Endothelial cell (in vitro differentiated cells): ENCODE measurements at regions not wholly inside any gene's neighbourhood (a gene's known extent, or its start where the extent isn't known, plus 50 kb on each side); places are given as distances from the start of the nearest gene placed in this dataset.

Source experiments
- DNase-seq: peaks from one replicate; pipeline ENCODE4 v3.0.0; 2021; ENCODE audit warnings: low spot score
- H3K27ac Mint-ChIP-seq: one replicate; pipeline ENCODE4 v1.8.0; 2021; ENCODE audit warnings: mixed read lengths, inconsistent platforms; ENCODE audit not compliant: unreplicated experiment
- H3K27me3 Mint-ChIP-seq: one replicate; pipeline ENCODE4 v1.8.0; 2021; ENCODE audit warnings: mild to moderate bottlenecking, moderate library complexity, mixed read lengths, inconsistent platforms; ENCODE audit not compliant: unreplicated experiment
- H3K36me3 Mint-ChIP-seq: one replicate; pipeline ENCODE4 v1.8.0; 2021; ENCODE audit warnings: mild to moderate bottlenecking, low read depth, mixed read lengths, inconsistent platforms; ENCODE audit not compliant: unreplicated experiment
- H3K4me1 Mint-ChIP-seq: one replicate; pipeline ENCODE4 v1.8.0; 2021; ENCODE audit warnings: mild to moderate bottlenecking, mixed read lengths, inconsistent platforms; ENCODE audit not compliant: unreplicated experiment
- H3K4me3 Mint-ChIP-seq: one replicate; pipeline ENCODE4 v1.8.0; 2021; ENCODE audit warnings: mild to moderate bottlenecking, mixed read lengths, inconsistent platforms; ENCODE audit not compliant: unreplicated experiment
- H3K9me3 Mint-ChIP-seq: one replicate; pipeline ENCODE4 v1.8.0; 2021; ENCODE audit warnings: mixed read lengths, inconsistent platforms; ENCODE audit not compliant: unreplicated experiment
- TF ChIP-seq, protein P1 (sequence below): fragments of 200-600 bp; sonication (generic); IDR thresholded peaks from one replicate; pipeline ENCODE4 v1.5.0; 2021; ENCODE audit warnings: antibody characterized with exemption; ENCODE audit not compliant: unreplicated experiment

DNA sequence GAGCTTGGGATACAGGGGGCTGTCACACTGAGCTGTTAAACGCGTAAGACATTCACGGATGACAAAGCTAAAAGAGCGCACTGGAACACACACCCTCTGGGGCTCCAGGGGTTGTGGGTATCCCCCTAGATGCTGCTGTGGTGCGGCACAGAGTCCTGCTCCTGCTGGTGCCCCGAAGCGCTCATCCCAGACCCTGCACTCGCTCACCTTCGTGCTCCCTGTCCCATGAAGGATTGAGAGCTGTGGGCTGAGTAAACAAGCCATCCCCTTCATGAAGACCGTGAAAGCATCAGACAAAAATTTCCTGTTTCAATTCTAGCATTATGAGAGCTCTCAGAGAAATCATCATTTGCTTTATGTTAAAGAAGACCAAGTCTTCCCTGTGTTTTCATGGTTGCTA, 463.5 kb upstream of the ADGRL2 start:
- Mint-ChIP-seq H3K27me3 (no peaks in the 10 kb centered on the region), H3K4me1 (no peaks in the 10 kb centered on the region), H3K27ac (no peak overlapping the region), H3K4me3 (no peak overlapping the region), H3K9me3 (no peaks in the 10 kb centered on the region), H3K36me3 (no peaks in the 10 kb centered on the region)
- TF ChIP-seq, protein P1, sequence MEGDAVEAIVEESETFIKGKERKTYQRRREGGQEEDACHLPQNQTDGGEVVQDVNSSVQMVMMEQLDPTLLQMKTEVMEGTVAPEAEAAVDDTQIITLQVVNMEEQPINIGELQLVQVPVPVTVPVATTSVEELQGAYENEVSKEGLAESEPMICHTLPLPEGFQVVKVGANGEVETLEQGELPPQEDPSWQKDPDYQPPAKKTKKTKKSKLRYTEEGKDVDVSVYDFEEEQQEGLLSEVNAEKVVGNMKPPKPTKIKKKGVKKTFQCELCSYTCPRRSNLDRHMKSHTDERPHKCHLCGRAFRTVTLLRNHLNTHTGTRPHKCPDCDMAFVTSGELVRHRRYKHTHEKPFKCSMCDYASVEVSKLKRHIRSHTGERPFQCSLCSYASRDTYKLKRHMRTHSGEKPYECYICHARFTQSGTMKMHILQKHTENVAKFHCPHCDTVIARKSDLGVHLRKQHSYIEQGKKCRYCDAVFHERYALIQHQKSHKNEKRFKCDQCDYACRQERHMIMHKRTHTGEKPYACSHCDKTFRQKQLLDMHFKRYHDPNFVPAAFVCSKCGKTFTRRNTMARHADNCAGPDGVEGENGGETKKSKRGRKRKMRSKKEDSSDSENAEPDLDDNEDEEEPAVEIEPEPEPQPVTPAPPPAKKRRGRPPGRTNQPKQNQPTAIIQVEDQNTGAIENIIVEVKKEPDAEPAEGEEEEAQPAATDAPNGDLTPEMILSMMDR = no peak
- no peak for DNase-seq

DNA sequence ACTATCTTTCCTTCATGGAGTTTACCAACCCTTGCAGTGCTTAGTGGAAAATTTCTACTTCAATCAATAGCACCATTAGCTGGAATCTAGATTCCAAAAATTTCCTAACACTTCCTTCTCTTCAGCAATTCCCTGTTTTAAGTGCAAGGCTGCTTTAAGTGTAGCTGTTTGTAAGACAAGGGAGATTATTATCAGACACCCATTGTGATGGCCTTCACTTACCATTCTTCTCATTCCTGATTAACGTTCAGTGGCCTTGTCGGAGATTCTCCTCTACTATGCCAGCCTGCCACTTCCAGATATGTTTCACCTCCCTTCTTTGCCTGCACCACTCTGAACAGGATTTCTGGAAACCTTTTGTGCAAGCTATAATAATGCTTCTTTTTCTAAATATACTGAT, 464.9 kb upstream of the ADGRL2 start:
- H3K27ac Mint-ChIP-seq = no peak overlapping the region
- TF ChIP-seq, protein P1 = no peak
- H3K36me3 Mint-ChIP-seq = no peaks in the 10 kb centered on the region
- no peaks in the 10 kb centered on the region for H3K4me1 Mint-ChIP-seq
- no peaks in the 10 kb centered on the region for H3K9me3 Mint-ChIP-seq
- DNase-seq = no peak
- no peaks in the 10 kb centered on the region for H3K27me3 Mint-ChIP-seq
- no peak overlapping the region for H3K4me3 Mint-ChIP-seq

DNA sequence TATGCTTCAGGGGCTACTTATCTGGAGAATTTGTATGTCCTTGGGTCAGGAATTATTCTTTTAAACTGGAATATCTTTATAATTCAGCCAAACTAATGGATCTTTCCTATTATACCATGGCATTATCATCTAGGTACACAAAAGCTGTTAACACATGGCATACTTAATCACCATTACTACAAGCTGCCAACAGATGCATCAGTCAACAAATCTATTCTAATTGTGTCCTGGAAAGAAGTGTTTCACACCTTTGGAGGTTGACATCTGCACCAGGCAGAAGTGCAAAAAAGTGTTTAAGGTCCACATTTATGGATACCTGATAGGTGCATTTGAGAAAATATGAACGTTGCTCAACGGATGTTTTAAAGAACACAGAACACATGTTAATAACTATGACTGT, 470.2 kb upstream of the ADGRL2 start:
- H3K4me1 Mint-ChIP-seq = no peaks in the 10 kb centered on the region
- H3K27me3 Mint-ChIP-seq = no peaks in the 10 kb centered on the region
- no peak for DNase-seq
- H3K4me3 Mint-ChIP-seq = no peak overlapping the region
- no peaks in the 10 kb centered on the region for H3K9me3 Mint-ChIP-seq
- TF ChIP-seq, protein P1 = no peak
- H3K36me3 Mint-ChIP-seq = no peaks in the 10 kb centered on the region
- H3K27ac Mint-ChIP-seq = no peak overlapping the region

DNA sequence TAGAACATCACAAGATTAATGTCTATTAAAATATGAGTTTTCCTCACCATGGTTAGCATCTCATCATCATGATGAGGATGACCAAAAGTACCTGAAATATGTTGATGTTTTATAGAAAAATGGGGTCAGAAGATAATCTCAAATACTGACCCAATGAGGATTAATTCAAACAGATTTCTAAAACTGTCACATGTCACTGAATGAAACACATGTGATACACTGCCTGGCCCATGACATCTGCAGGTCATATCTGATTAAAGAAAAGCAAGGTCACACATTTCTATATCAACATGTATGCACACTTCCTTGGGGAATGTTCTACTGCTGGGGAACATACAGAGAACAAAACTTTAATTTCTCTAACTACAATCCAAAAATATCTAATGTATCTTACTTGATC, 470.6 kb upstream of the ADGRL2 start:
- Mint-ChIP-seq H3K36me3 (no peaks in the 10 kb centered on the region), H3K4me3 (no peak overlapping the region), H3K9me3 (no peaks in the 10 kb centered on the region), H3K27ac (no peak overlapping the region), H3K27me3 (no peaks in the 10 kb centered on the region), H3K4me1 (no peaks in the 10 kb centered on the region)
- TF ChIP-seq, protein P1 = no peak
- DNase-seq = no peak

DNA sequence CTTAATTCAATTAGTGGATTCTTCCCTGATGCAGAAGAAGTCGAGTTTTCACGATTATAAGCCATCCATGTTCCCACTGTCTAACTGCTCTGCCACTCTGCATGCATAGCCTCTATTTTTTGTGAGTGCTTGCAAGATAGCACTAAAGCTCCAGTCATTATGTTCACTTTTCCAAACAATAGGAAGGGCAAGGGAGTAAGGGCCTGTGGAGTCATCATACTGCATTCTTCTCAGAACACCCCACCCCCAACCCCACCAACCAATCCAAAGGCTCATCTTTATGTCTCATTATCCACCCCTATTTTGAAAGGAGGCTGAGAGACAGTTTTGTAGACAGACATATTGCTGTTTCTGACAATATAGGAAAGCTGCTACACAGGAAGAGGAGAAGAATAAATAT, 471.7 kb upstream of the ADGRL2 start:
- Mint-ChIP-seq H3K9me3 (no peaks in the 10 kb centered on the region), H3K4me3 (no peak overlapping the region), H3K4me1 (no peaks in the 10 kb centered on the region), H3K27ac (no peak overlapping the region), H3K27me3 (no peaks in the 10 kb centered on the region), H3K36me3 (no peaks in the 10 kb centered on the region)
- TF ChIP-seq, protein P1 = no peak
- DNase-seq = no peak
